Duodenal mucosa (tissue), 2 donors: ENCODE measurements at regions not wholly inside any gene's neighbourhood (a gene's known extent, or its start where the extent isn't known, plus 50 kb on each side); places are given as distances from the start of the nearest gene placed in this dataset.

ENCODE experiments used
- H3K27ac ChIP-seq: one replicate; pipeline ENCODE4 v1.7.0; 2013; ENCODE audit warnings: low read depth, low read length
- H3K27me3 ChIP-seq, 2 donors: one replicate each; pipeline ENCODE4 v1.7.0; 2013; ENCODE audit warnings: low read length in 2 of 2, control low read depth in 1 of 2; ENCODE audit not compliant: insufficient read depth in 2 of 2, control insufficient read depth in 1 of 2
- H3K36me3 ChIP-seq, 2 donors: one replicate each; pipeline ENCODE4 v1.7.0; 2013; ENCODE audit warnings: low read length in 2 of 2, control low read depth in 1 of 2; ENCODE audit not compliant: insufficient read depth in 2 of 2, control insufficient read depth in 1 of 2
- H3K4me1 ChIP-seq, 2 donors: one replicate each; pipeline ENCODE4 v1.7.0; 2013; ENCODE audit warnings: low read length in 2 of 2, control low read depth in 1 of 2; ENCODE audit not compliant: insufficient read depth in 2 of 2, control insufficient read depth in 1 of 2
- H3K4me3 ChIP-seq, 2 donors: one replicate each; pipeline ENCODE4 v1.7.0; 2013; ENCODE audit warnings: low read length in 2 of 2, low read depth in 1 of 2
- H3K9ac ChIP-seq, 2 donors: one replicate each; pipeline ENCODE4 v1.7.0; 2013; ENCODE audit warnings: low read length in 2 of 2, low read depth in 1 of 2
- H3K9me3 ChIP-seq, 2 donors: one replicate each; pipeline ENCODE4 v1.7.0; 2013; ENCODE audit warnings: low read length in 2 of 2, control low read depth in 1 of 2; ENCODE audit not compliant: control insufficient read depth in 1 of 2

DNA sequence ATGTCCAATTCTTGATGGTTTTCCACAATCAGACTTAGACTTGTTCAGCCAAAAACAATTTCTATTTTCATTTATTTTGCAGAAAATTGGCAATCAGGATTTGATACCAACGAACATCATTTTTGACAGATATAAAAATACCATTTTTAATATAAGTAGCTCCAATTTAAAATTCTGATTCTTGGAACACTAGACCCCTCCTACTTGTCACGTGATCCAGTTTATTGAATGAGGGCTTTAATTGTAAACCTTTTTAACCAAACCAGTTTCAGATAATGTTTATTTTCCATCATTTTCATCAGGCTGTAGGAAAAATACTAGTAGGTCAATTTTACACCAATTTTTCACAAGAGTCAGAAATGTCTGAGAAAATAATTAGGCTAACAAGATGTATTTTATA lies 607.2 kb upstream of the RGS18 start:
- Histone ChIP-seq H3K4me1 (no peaks in the 10 kb centered on the region), H3K9ac (no peak overlapping the region), H3K4me3 (no peak overlapping the region), H3K27ac (no peak overlapping the region), H3K9me3 (no peaks in the 10 kb centered on the region), H3K27me3 (no peaks in the 10 kb centered on the region), H3K36me3 (no peaks in the 10 kb centered on the region)

DNA sequence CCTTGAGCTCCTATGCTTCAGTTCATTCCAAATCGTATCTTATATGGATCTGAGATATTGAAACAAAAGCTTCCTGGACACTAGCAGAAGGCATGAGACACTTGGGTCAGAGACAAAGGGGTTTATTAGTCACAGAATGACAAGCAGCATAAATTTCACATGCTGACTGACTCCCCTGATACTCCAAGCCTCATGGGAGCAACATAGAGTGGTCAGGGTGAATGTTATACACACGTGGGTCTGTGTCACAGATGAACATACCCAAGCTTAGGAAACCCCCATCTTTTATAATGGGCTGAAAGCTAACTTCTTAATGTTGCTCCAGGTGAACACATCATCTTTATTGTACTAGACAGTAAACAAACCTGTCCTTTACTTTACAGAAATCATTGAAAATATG lies 599.9 kb upstream of the RGS18 start:
- no peaks in the 10 kb centered on the region for H3K36me3 ChIP-seq
- no peak overlapping the region for H3K27ac ChIP-seq
- no peaks in the 10 kb centered on the region for H3K4me1 ChIP-seq
- H3K9ac ChIP-seq: no peak overlapping the region
- no peaks in the 10 kb centered on the region for H3K9me3 ChIP-seq
- H3K4me3 ChIP-seq: no peak overlapping the region
- no peaks in the 10 kb centered on the region for H3K27me3 ChIP-seq

DNA sequence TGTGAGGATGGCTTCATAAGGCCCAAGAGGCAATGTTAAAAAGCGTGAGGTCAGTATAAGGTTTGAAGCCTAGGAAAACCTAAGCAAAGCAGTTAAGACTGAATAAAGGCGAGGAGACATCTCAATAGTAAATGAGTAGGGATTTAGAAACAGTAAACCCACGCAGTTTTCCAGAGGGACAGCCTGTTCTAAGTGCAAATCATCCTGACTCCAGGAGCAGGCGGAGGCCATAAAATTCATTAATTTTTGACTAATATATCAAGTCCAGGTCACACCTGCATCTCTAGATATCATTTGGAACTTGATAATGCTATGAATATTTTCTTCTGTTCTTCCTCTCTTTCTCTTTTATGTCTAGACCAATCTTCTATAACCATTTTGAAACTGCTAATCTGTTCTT lies 597.0 kb upstream of the RGS18 start:
- Histone ChIP-seq H3K9me3 (no peaks in the 10 kb centered on the region), H3K27ac (no peak overlapping the region), H3K4me3 (no peak overlapping the region), H3K36me3 (no peaks in the 10 kb centered on the region), H3K9ac (no peak overlapping the region), H3K4me1 (no peaks in the 10 kb centered on the region), H3K27me3 (no peaks in the 10 kb centered on the region)

DNA sequence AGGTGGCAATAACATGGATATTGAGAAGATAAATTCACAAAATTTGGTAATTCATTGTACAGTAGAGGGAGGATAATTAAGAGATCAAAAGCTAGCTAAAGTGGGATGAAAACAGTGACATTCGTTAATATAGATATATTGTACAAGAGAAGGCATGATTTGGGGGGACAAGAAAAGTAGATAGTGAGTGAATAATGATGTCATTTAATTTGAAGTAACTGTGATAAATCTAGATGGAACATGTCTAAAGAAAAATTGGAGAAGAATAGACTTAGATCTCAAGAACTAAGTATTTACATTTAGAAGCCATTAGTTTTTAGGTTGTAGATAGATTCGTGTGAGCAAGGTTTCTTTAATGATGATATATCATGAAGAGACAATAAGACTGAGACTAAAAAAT lies 594.0 kb upstream of the RGS18 start:
- no peaks in the 10 kb centered on the region for H3K36me3 ChIP-seq
- no peak overlapping the region for H3K9ac ChIP-seq
- H3K4me3 ChIP-seq: no peak overlapping the region
- no peaks in the 10 kb centered on the region for H3K9me3 ChIP-seq
- H3K4me1 ChIP-seq: no peaks in the 10 kb centered on the region
- H3K27me3 ChIP-seq: no peaks in the 10 kb centered on the region
- H3K27ac ChIP-seq: no peak overlapping the region

DNA sequence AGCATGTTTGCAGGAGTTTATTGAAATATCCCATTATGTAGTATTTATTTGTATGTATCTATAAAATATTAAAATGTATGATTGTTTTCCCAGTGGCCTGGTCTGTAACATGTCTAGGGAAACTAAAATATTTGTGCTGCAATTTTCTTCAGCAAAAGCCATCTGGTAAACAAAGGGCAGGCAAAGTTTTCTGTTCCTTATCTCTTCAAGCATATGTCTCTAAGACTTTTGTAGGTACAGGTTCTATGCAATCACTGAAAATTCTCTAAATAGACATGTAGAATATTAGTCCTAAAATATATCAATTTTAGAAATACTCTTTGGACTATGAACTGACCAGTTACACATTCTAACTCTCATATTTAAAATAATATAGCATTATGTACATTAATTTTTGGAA lies 585.8 kb upstream of the RGS18 start:
- Histone ChIP-seq H3K27me3 (no peaks in the 10 kb centered on the region), H3K27ac (no peak overlapping the region), H3K9ac (no peak overlapping the region), H3K4me1 (no peaks in the 10 kb centered on the region), H3K4me3 (no peak overlapping the region), H3K9me3 (no peaks in the 10 kb centered on the region), H3K36me3 (no peaks in the 10 kb centered on the region)

DNA sequence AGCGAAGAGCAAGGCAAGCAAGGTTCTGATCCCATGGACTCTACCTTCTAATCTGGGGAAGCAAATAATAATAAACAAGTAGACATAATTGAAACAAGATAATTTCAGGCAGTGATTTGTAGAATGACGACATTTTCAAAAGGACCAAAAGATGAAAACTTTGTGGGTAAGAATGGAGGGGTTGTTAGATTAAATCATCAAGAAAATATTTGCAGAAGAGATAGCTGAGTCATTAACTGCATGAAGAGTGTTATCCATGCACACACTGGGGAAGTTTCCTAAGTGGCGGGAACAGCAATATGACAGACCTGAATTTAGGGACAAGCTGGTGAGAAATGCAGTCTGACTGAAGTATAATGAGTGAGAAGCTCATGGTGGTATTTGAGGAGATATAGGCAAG lies 583.1 kb upstream of the RGS18 start:
- no peaks in the 10 kb centered on the region for H3K9me3 ChIP-seq
- H3K4me1 ChIP-seq: no peaks in the 10 kb centered on the region
- no peaks in the 10 kb centered on the region for H3K27me3 ChIP-seq
- H3K36me3 ChIP-seq: no peaks in the 10 kb centered on the region
- no peak overlapping the region for H3K9ac ChIP-seq
- H3K4me3 ChIP-seq: no peak overlapping the region
- no peak overlapping the region for H3K27ac ChIP-seq

DNA sequence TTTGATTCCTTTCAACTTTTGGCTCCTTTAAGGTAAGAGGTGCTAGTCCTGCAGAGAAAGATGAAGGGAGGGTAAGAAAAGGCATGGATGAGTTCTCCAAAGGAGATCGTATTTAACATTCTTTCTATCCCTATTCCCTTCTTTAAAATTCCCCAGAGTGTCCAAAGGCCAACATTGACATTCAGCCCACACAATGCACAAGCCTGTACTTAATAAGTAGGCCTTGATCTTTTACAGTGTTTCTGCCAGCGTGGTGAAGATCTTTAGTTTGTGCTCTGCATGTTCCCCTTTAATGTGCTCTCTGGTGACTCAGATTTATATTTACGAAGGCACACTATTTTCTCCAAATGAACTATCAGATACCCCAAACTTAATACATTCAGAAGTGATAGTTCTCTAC lies 582.5 kb upstream of the RGS18 start:
- no peaks in the 10 kb centered on the region for H3K36me3 ChIP-seq
- H3K9me3 ChIP-seq: no peaks in the 10 kb centered on the region
- H3K4me3 ChIP-seq: no peak overlapping the region
- H3K27me3 ChIP-seq: no peaks in the 10 kb centered on the region
- no peak overlapping the region for H3K27ac ChIP-seq
- no peaks in the 10 kb centered on the region for H3K4me1 ChIP-seq
- H3K9ac ChIP-seq: no peak overlapping the region

DNA sequence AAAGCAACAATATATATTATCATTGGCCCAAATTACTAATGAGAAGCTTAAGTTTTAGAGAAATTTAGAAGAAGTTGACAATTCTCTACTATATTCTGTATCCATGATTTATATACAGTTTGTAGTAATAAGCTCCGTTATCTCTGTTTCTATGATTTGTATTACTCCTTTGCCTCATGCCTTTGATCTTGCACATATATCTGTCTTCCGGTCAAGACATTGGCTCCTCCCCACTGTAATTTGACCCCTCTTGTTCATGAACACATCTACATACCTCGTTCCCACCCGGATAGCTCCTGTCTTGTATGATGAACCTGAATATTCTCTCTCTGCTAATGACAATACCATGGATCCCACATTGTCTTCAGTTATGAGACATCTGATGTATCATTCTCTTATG lies 581.0 kb upstream of the RGS18 start:
- Histone ChIP-seq H3K27me3 (no peaks in the 10 kb centered on the region), H3K4me1 (no peaks in the 10 kb centered on the region), H3K9ac (no peak overlapping the region), H3K36me3 (no peaks in the 10 kb centered on the region), H3K9me3 (no peaks in the 10 kb centered on the region), H3K27ac (no peak overlapping the region), H3K4me3 (no peak overlapping the region)

DNA sequence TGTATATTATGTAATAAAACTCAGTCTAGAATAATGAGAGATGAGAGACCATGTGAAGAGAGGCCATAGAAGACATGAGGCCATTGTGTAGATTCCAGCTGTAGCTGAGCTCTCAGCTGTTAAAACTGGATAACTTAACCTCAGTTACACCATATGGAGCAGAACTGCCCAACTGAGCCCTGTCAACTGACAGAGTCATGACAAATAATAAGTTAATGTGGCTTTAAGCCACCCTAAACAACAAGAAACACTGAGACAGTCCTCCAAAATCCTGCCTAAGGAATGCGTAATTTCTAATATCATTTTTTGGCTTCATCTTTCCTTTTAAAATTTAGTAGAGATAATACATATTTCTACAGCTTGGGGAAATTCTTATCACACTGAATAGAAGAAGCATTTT lies 580.0 kb upstream of the RGS18 start:
- H3K27ac ChIP-seq: no peak overlapping the region
- no peaks in the 10 kb centered on the region for H3K36me3 ChIP-seq
- H3K27me3 ChIP-seq: no peaks in the 10 kb centered on the region
- no peaks in the 10 kb centered on the region for H3K9me3 ChIP-seq
- H3K4me3 ChIP-seq: no peak overlapping the region
- no peaks in the 10 kb centered on the region for H3K4me1 ChIP-seq
- no peak overlapping the region for H3K9ac ChIP-seq

DNA sequence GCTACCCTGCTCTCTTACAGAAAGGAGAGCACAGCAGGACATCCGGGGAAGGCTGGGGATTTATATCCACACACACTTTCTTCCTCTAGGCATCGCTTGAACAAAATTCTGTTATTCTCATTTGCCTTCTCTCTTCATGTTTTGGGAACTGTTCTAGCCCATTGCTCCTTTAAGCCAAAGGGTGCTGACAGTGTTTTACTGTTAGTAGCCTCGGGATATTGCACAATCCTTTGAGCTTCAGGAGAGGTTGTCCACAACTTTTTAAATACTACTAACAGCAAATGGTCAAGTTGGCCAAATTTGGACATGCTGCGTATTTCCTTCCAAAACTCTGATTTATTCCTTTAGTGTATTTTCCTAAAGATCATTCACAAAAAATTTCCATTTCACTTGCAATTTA lies 579.2 kb upstream of the RGS18 start:
- Histone ChIP-seq H3K36me3 (no peaks in the 10 kb centered on the region), H3K9me3 (no peaks in the 10 kb centered on the region), H3K9ac (no peak overlapping the region), H3K27me3 (no peaks in the 10 kb centered on the region), H3K4me1 (no peaks in the 10 kb centered on the region), H3K27ac (no peak overlapping the region), H3K4me3 (no peak overlapping the region)

DNA sequence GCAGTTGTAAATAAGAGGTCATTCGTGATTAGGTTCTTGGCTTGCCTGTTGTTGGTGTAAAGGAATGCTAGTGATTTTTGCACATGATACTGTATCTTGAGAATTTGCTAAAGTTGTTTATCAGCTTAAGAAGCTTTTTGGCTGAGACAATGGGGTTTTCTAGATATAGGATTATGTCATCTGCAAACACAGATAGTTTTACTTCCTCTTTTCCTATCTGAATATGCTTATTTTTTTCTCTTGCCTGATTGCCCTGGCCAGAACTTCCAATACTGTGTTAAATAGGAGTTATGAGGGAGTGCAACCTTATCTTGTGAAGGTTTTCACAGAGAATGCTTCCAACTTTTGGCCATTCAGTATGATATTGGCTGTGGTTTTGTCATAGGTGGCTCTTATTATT lies 576.1 kb upstream of the RGS18 start:
- Histone ChIP-seq H3K36me3 (no peaks in the 10 kb centered on the region), H3K27me3 (no peaks in the 10 kb centered on the region), H3K9me3 (no peaks in the 10 kb centered on the region), H3K27ac (no peak overlapping the region), H3K4me3 (no peak overlapping the region), H3K4me1 (no peaks in the 10 kb centered on the region), H3K9ac (no peak overlapping the region)
